Neural progenitor cell (in vitro differentiated cells): ENCODE measurements at regions not wholly inside any gene's neighbourhood (a gene's known extent, or its start where the extent isn't known, plus 50 kb on each side); places are given as distances from the start of the nearest gene placed in this dataset.

ENCODE experiments used
- DNase-seq: peaks from one replicate; pipeline ENCODE4 v3.0.0-alpha.2; 2016; ENCODE audit warnings: low spot score
- H2AFZ ChIP-seq: fragments of 200-600 bp; sonication (generic); replicated peaks from 2 replicates; pipeline ENCODE4 v1.6.1; 2016; ENCODE audit warnings: antibody characterized with exemption
- H3F3A ChIP-seq: fragments of 200-600 bp; sonication (generic); 2 replicates; pipeline ENCODE4 v1.6.1; 2016; ENCODE audit warnings: antibody characterized with exemption, low read depth
- H3K27ac ChIP-seq: fragments of 200-600 bp; sonication (generic); 2 replicates; pipeline ENCODE4 v1.5.1; 2016; ENCODE audit warnings: mild to moderate bottlenecking
- H3K27me3 ChIP-seq: fragments of 200-600 bp; sonication (generic); 2 replicates; pipeline ENCODE4 v1.6.1; 2016; ENCODE audit warnings: mild to moderate bottlenecking, moderate library complexity
- H3K36me3 ChIP-seq: fragments of 200-600 bp; sonication (generic); 2 replicates; pipeline ENCODE4 v1.5.1; 2016
- H3K4me1 ChIP-seq: fragments of 200-600 bp; sonication (generic); 2 replicates; pipeline ENCODE4 v1.6.1; 2016; ENCODE audit warnings: mixed run types
- H3K4me2 ChIP-seq: fragments of 200-600 bp; sonication (generic); 2 replicates; pipeline ENCODE4 v1.6.1; 2016
- H3K4me3 ChIP-seq: fragments of 200-600 bp; sonication (generic); 2 replicates; pipeline ENCODE4 v1.5.1; 2016
- H3K79me2 ChIP-seq: fragments of 200-600 bp; sonication (generic); 2 replicates; pipeline ENCODE4 v1.6.1; 2016; ENCODE audit warnings: low read depth
- H3K9ac ChIP-seq: fragments of 200-600 bp; sonication (generic); 2 replicates; pipeline ENCODE4 v1.6.1; 2016
- H3K9me3 ChIP-seq: fragments of 200-600 bp; sonication (generic); 2 replicates; pipeline ENCODE4 v1.5.1; 2016; ENCODE audit warnings: low read depth
- H4K20me1 ChIP-seq: fragments of 200-600 bp; sonication (generic); 2 replicates; pipeline ENCODE4 v1.6.1; 2016; ENCODE audit warnings: low read depth
- H3K27ac Mint-ChIP-seq: 3 replicates; pipeline ENCODE4 v1.8.0; 2021; ENCODE audit warnings: mixed read lengths
- H3K27me3 Mint-ChIP-seq: 2 replicates; pipeline ENCODE4 v1.8.0; 2022; ENCODE audit warnings: low read depth, mild to moderate bottlenecking, inconsistent platforms, moderate library complexity, mixed read lengths; ENCODE audit not compliant: insufficient read depth
- H3K36me3 Mint-ChIP-seq: 3 replicates; pipeline ENCODE4 v1.8.0; 2021; ENCODE audit warnings: mixed read lengths
- H3K4me1 Mint-ChIP-seq: 3 replicates; pipeline ENCODE4 v1.8.0; 2021; ENCODE audit warnings: mixed read lengths
- H3K4me3 Mint-ChIP-seq: 3 replicates; pipeline ENCODE4 v1.8.0; 2021; ENCODE audit warnings: mild to moderate bottlenecking, moderate library complexity, mixed read lengths
- H3K9me3 Mint-ChIP-seq: 3 replicates; pipeline ENCODE4 v1.8.0; 2020; ENCODE audit warnings: mixed read lengths
- EZH2 ChIP-seq: fragments of 200-600 bp; sonication (generic); IDR thresholded peaks from 2 replicates; pipeline ENCODE4 v1.6.1; 2017; ENCODE audit warnings: antibody characterized with exemption, mild to moderate bottlenecking, moderate library complexity
- EZH2phosphoT487 ChIP-seq: fragments of 200-600 bp; sonication (generic); IDR thresholded peaks from 2 replicates; pipeline ENCODE4 v1.6.1; 2017; ENCODE audit warnings: antibody characterized with exemption
- TF ChIP-seq, protein P1 (sequence below): fragments of 200-600 bp; sonication (generic); IDR thresholded peaks from 2 replicates; pipeline ENCODE4 v1.5.1; 2017; ENCODE audit warnings: antibody characterized with exemption, mild to moderate bottlenecking

DNA sequence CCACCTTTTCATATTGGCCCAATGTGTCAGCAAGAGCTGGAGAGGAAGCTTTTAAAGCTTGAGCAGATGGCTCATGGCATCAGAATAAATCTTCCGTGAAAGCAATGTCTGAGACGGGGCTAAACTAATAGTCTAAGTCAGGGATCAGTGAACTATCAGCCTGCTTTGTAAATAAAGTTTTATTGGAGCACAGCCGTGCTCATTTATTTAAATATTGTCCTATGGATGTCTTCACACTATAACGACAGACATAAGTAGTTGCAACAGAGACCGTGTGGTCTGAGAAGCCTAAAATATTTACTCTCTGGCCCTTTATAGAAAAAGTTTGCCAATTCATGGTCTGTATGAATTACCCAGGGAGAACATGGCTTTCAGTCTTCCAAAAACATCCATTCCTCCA, 85.6 kb upstream of the SLC44A1 start:
- H3K27ac Mint-ChIP-seq = no peak overlapping the region
- Histone ChIP-seq H3K9me3 (no peaks in the 10 kb centered on the region), H3K4me2 (no peak overlapping the region), H3K79me2 (no peaks in the 10 kb centered on the region), H3F3A (no peaks in the 10 kb centered on the region), H2AFZ (no peak overlapping the region), H3K27me3 (no peaks in the 10 kb centered on the region), H3K9ac (no peak overlapping the region), H3K27ac (no peak overlapping the region), H3K4me1 (no peaks in the 10 kb centered on the region), H3K36me3 (no peaks in the 10 kb centered on the region), H3K4me3 (no peak overlapping the region), H4K20me1 (no peaks in the 10 kb centered on the region)
- H3K9me3 Mint-ChIP-seq = no peaks in the 10 kb centered on the region
- no peaks in the 10 kb centered on the region for H3K36me3 Mint-ChIP-seq
- DNase-seq = no peak
- H3K27me3 Mint-ChIP-seq = no peaks in the 10 kb centered on the region
- H3K4me3 Mint-ChIP-seq = no peak overlapping the region
- H3K4me1 Mint-ChIP-seq = peaks cover 10% of the 10 kb centered on the region
- no peak for TF ChIP-seq EZH2phosphoT487
- TF ChIP-seq, protein P1, sequence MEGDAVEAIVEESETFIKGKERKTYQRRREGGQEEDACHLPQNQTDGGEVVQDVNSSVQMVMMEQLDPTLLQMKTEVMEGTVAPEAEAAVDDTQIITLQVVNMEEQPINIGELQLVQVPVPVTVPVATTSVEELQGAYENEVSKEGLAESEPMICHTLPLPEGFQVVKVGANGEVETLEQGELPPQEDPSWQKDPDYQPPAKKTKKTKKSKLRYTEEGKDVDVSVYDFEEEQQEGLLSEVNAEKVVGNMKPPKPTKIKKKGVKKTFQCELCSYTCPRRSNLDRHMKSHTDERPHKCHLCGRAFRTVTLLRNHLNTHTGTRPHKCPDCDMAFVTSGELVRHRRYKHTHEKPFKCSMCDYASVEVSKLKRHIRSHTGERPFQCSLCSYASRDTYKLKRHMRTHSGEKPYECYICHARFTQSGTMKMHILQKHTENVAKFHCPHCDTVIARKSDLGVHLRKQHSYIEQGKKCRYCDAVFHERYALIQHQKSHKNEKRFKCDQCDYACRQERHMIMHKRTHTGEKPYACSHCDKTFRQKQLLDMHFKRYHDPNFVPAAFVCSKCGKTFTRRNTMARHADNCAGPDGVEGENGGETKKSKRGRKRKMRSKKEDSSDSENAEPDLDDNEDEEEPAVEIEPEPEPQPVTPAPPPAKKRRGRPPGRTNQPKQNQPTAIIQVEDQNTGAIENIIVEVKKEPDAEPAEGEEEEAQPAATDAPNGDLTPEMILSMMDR = no peak
- no peak for TF ChIP-seq EZH2

DNA sequence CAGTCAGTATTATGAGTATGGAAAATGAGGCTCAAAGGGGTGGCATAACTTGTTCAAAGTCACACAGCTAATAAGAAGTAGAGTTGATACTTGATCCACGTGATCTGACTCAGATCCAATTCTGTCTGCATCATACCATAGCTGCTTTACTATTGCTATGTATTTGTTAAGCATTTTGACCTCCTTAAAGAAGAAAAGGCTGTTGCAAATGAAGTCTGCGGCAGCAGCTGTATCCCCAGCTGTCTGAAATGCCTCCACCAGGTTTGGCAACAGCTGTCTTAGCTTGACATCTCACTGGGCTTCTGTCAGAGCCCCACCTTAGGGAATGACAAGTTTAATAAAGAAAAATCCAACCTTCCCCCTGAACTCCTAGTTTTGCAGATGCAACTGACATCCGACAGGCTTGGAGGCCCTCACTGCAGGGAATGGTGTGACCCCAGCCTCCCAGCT, 75.6 kb upstream of the SLC44A1 start:
- no peak for DNase-seq
- no peaks in the 10 kb centered on the region for H3K9me3 ChIP-seq
- H3K27me3 Mint-ChIP-seq = peaks cover 2% of the 10 kb centered on the region
- peaks cover 12% of the 10 kb centered on the region for H3K4me1 ChIP-seq
- no peaks in the 10 kb centered on the region for H3K79me2 ChIP-seq
- H3K27me3 ChIP-seq = no peaks in the 10 kb centered on the region
- H3F3A ChIP-seq = peaks cover 12% of the 10 kb centered on the region
- peaks cover 9% of the 10 kb centered on the region for H3K4me1 Mint-ChIP-seq
- H3K36me3 ChIP-seq = no peaks in the 10 kb centered on the region
- H4K20me1 ChIP-seq = no peaks in the 10 kb centered on the region
- H3K27ac Mint-ChIP-seq = no peak overlapping the region
- no peak overlapping the region for H3K27ac ChIP-seq
- no peak overlapping the region for H2AFZ ChIP-seq
- H3K9ac ChIP-seq = no peak overlapping the region
- no peak overlapping the region for H3K4me3 Mint-ChIP-seq
- H3K36me3 Mint-ChIP-seq = no peaks in the 10 kb centered on the region
- TF ChIP-seq EZH2phosphoT487 (no peak), EZH2 (no peak)
- TF ChIP-seq, protein P1 = no peak
- no peaks in the 10 kb centered on the region for H3K9me3 Mint-ChIP-seq
- no peak overlapping the region for H3K4me2 ChIP-seq
- H3K4me3 ChIP-seq = no peak overlapping the region

DNA sequence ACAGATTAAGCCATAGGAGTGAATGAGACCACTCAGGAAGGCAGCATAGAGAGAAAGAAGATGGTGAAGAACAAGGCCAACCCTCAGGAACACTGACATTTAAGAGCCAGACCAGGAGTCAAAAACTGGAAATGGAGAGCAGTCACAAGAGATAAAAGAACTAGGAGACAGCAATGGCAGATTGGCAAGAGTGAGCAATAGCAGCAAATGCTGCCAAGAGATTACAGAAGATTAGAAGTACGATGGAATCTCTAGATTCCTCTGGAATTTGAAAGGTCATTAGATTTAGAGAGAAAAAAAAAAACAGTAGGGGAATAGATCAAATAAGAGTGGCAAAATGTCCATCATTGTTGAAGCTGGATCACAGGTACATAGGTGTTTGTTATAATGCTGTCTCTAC, 73.4 kb upstream of the SLC44A1 start:
- Histone ChIP-seq H3K9me3 (no peaks in the 10 kb centered on the region), H3K27me3 (no peaks in the 10 kb centered on the region), H3K9ac (no peak overlapping the region), H2AFZ (no peak overlapping the region), H4K20me1 (no peaks in the 10 kb centered on the region), H3K4me2 (no peak overlapping the region), H3K4me3 (no peak overlapping the region), H3K36me3 (no peaks in the 10 kb centered on the region), H3K79me2 (no peaks in the 10 kb centered on the region), H3K4me1 (peaks cover 20% of the 10 kb centered on the region), H3K27ac (no peak overlapping the region), H3F3A (peaks cover 12% of the 10 kb centered on the region)
- H3K36me3 Mint-ChIP-seq = no peaks in the 10 kb centered on the region
- H3K27ac Mint-ChIP-seq = no peak overlapping the region
- no peak overlapping the region for H3K4me3 Mint-ChIP-seq
- H3K9me3 Mint-ChIP-seq = no peaks in the 10 kb centered on the region
- TF ChIP-seq, protein P1 = no peak
- no peak for TF ChIP-seq EZH2
- peaks cover 12% of the 10 kb centered on the region for H3K4me1 Mint-ChIP-seq
- H3K27me3 Mint-ChIP-seq = peaks cover 3% of the 10 kb centered on the region
- DNase-seq = no peak

DNA sequence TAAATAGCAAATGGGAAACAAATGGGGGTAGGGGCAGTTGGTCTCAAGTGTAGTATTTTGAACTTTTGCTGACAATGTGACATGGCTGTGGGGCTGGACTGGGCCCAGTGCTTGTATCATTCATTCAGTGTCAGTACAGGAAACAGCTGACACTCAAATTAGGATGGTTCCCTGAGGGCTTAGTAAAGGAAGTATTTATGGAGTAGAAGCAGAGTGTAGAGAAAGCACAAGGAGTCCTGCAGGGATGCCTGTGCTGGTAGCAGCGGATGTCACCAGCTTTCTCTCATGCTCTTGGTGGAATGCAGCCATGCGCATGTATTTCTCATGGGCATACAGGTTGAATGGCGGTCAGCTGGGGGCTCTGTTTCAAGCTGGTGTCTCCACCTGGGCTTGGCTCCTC, 72.9 kb upstream of the SLC44A1 start:
- H3K4me2 ChIP-seq = no peak overlapping the region
- H3K27ac Mint-ChIP-seq = no peak overlapping the region
- H3K9ac ChIP-seq = no peak overlapping the region
- no peak overlapping the region for H3K27ac ChIP-seq
- H3K27me3 Mint-ChIP-seq = peaks cover 3% of the 10 kb centered on the region
- H4K20me1 ChIP-seq = no peaks in the 10 kb centered on the region
- H3K9me3 ChIP-seq = no peaks in the 10 kb centered on the region
- DNase-seq = no peak
- H3K4me3 ChIP-seq = no peak overlapping the region
- H3K4me3 Mint-ChIP-seq = no peak overlapping the region
- no peak overlapping the region for H2AFZ ChIP-seq
- no peaks in the 10 kb centered on the region for H3K36me3 Mint-ChIP-seq
- H3K36me3 ChIP-seq = no peaks in the 10 kb centered on the region
- H3K79me2 ChIP-seq = no peaks in the 10 kb centered on the region
- peaks cover 12% of the 10 kb centered on the region for H3K4me1 Mint-ChIP-seq
- H3F3A ChIP-seq = peaks cover 12% of the 10 kb centered on the region
- no peaks in the 10 kb centered on the region for H3K9me3 Mint-ChIP-seq
- H3K27me3 ChIP-seq = no peaks in the 10 kb centered on the region
- H3K4me1 ChIP-seq = peaks cover 20% of the 10 kb centered on the region
- TF ChIP-seq EZH2phosphoT487 (no peak), EZH2 (no peak)
- TF ChIP-seq, protein P1 = no peak
